ENCODE measurements at regions not wholly inside any gene's neighbourhood (a gene's known extent, or its start where the extent isn't known, plus 50 kb on each side); places are given as distances from the start of the nearest gene placed in this dataset.

- Histone ChIP-seq H3K27ac (ENCODE audit: low read depth, low read length) (no peak overlapping the region), H3K4me1 (ENCODE audit: control insufficient read depth, insufficient read depth, low read length, unreplicated experiment) (no peaks in the 10 kb centered on the region), H3K4me3 (ENCODE audit: low read depth, low read length) (no peak overlapping the region), H3K27me3 (ENCODE audit: insufficient read depth, low read length) (no peaks in the 10 kb centered on the region), H3K36me3 (ENCODE audit: insufficient read depth, low read length) (no peaks in the 10 kb centered on the region), H2AFZ (ENCODE audit: low read length, unreplicated experiment) (peak overlapping the region; percentile 31), H3K79me2 (ENCODE audit: control insufficient read depth, insufficient read depth, low read length, unreplicated experiment) (no peaks in the 10 kb centered on the region)
These were observed 132.8 kb upstream of the BTG1 start for GRCh38 chr12:92278378-92278828.

GRCh38 chr12:92277795-92278194 is 132.1 kb upstream of the BTG1 start:
- Histone ChIP-seq H3K4me1 (ENCODE audit: control insufficient read depth, insufficient read depth, low read length, unreplicated experiment) (no peaks in the 10 kb centered on the region), H3K4me3 (ENCODE audit: low read depth, low read length) (no peak overlapping the region), H3K27ac (ENCODE audit: low read depth, low read length) (no peak overlapping the region), H3K27me3 (ENCODE audit: insufficient read depth, low read length) (no peaks in the 10 kb centered on the region), H3K36me3 (ENCODE audit: insufficient read depth, low read length) (no peaks in the 10 kb centered on the region), H3K79me2 (ENCODE audit: control insufficient read depth, insufficient read depth, low read length, unreplicated experiment) (no peaks in the 10 kb centered on the region), H2AFZ (ENCODE audit: low read length, unreplicated experiment) (no peak overlapping the region)

GRCh38 chr12:92276276-92276675 is 130.6 kb upstream of the BTG1 start:
- Histone ChIP-seq H3K4me1 (ENCODE audit: control insufficient read depth, insufficient read depth, low read length, unreplicated experiment) (no peaks in the 10 kb centered on the region), H3K27me3 (ENCODE audit: insufficient read depth, low read length) (no peaks in the 10 kb centered on the region), H3K27ac (ENCODE audit: low read depth, low read length) (no peak overlapping the region), H2AFZ (ENCODE audit: low read length, unreplicated experiment) (no peak overlapping the region), H3K36me3 (ENCODE audit: insufficient read depth, low read length) (no peaks in the 10 kb centered on the region), H3K79me2 (ENCODE audit: control insufficient read depth, insufficient read depth, low read length, unreplicated experiment) (no peaks in the 10 kb centered on the region), H3K4me3 (ENCODE audit: low read depth, low read length) (no peak overlapping the region)

GRCh38 chr12:92275443-92276154 is 130.0 kb upstream of the BTG1 start:
- H3K79me2 ChIP-seq (ENCODE audit: control insufficient read depth, insufficient read depth, low read length, unreplicated experiment) = no peaks in the 10 kb centered on the region
- H3K4me3 ChIP-seq (ENCODE audit: low read depth, low read length) = no peak overlapping the region
- H3K27me3 ChIP-seq (ENCODE audit: insufficient read depth, low read length) = no peaks in the 10 kb centered on the region
- no peaks in the 10 kb centered on the region for H3K36me3 ChIP-seq (ENCODE audit: insufficient read depth, low read length)
- no peaks in the 10 kb centered on the region for H3K4me1 ChIP-seq (ENCODE audit: control insufficient read depth, insufficient read depth, low read length, unreplicated experiment)
- H2AFZ ChIP-seq (ENCODE audit: low read length, unreplicated experiment) = no peak overlapping the region
- H3K27ac ChIP-seq (ENCODE audit: low read depth, low read length) = no peak overlapping the region

GRCh38 chr12:92273076-92273475 is 127.4 kb upstream of the BTG1 start:
- Histone ChIP-seq H3K4me3 (ENCODE audit: low read depth, low read length) (no peak overlapping the region), H3K4me1 (ENCODE audit: control insufficient read depth, insufficient read depth, low read length, unreplicated experiment) (no peaks in the 10 kb centered on the region), H3K27me3 (ENCODE audit: insufficient read depth, low read length) (no peaks in the 10 kb centered on the region)

GRCh38 chr12:92272061-92272964 is 126.7 kb upstream of the BTG1 start:
- no peak overlapping the region for H3K27ac ChIP-seq (ENCODE audit: low read depth, low read length)
- no peaks in the 10 kb centered on the region for H3K4me1 ChIP-seq (ENCODE audit: control insufficient read depth, insufficient read depth, low read length, unreplicated experiment)
- H2AFZ ChIP-seq (ENCODE audit: low read length, unreplicated experiment) = no peak overlapping the region
- H3K79me2 ChIP-seq (ENCODE audit: control insufficient read depth, insufficient read depth, low read length, unreplicated experiment) = no peaks in the 10 kb centered on the region
- H3K27me3 ChIP-seq (ENCODE audit: insufficient read depth, low read length) = no peaks in the 10 kb centered on the region
- no peak overlapping the region for H3K4me3 ChIP-seq (ENCODE audit: low read depth, low read length)
- no peaks in the 10 kb centered on the region for H3K36me3 ChIP-seq (ENCODE audit: insufficient read depth, low read length)

More at GRCh38 chr12:92273076-92273475, 127.4 kb upstream of the BTG1 start:
- Histone ChIP-seq H2AFZ (ENCODE audit: low read length, unreplicated experiment) (no peak overlapping the region), H3K27ac (ENCODE audit: low read depth, low read length) (no peak overlapping the region), H3K79me2 (ENCODE audit: control insufficient read depth, insufficient read depth, low read length, unreplicated experiment) (no peaks in the 10 kb centered on the region), H3K36me3 (ENCODE audit: insufficient read depth, low read length) (no peaks in the 10 kb centered on the region)

GRCh38 chr12:92271341-92271740 is 125.7 kb upstream of the BTG1 start:
- H3K27me3 ChIP-seq (ENCODE audit: insufficient read depth, low read length) = no peaks in the 10 kb centered on the region
- no peak overlapping the region for H3K4me3 ChIP-seq (ENCODE audit: low read depth, low read length)
- H3K27ac ChIP-seq (ENCODE audit: low read depth, low read length) = no peak overlapping the region
- H3K79me2 ChIP-seq (ENCODE audit: control insufficient read depth, insufficient read depth, low read length, unreplicated experiment) = no peaks in the 10 kb centered on the region
- no peaks in the 10 kb centered on the region for H3K4me1 ChIP-seq (ENCODE audit: control insufficient read depth, insufficient read depth, low read length, unreplicated experiment)
- no peak overlapping the region for H2AFZ ChIP-seq (ENCODE audit: low read length, unreplicated experiment)
- H3K36me3 ChIP-seq (ENCODE audit: insufficient read depth, low read length) = no peaks in the 10 kb centered on the region

- H3K27ac ChIP-seq (ENCODE audit: low read depth, low read length) = no peak overlapping the region
- no peaks in the 10 kb centered on the region for H3K36me3 ChIP-seq (ENCODE audit: insufficient read depth, low read length)
- H3K79me2 ChIP-seq (ENCODE audit: control insufficient read depth, insufficient read depth, low read length, unreplicated experiment) = no peaks in the 10 kb centered on the region
- no peak overlapping the region for H2AFZ ChIP-seq (ENCODE audit: low read length, unreplicated experiment)
- no peaks in the 10 kb centered on the region for H3K27me3 ChIP-seq (ENCODE audit: insufficient read depth, low read length)
- no peak overlapping the region for H3K4me3 ChIP-seq (ENCODE audit: low read depth, low read length)
- no peaks in the 10 kb centered on the region for H3K4me1 ChIP-seq (ENCODE audit: control insufficient read depth, insufficient read depth, low read length, unreplicated experiment)
These were observed 124.9 kb upstream of the BTG1 start for GRCh38 chr12:92270521-92270920.

GRCh38 chr12:92268946-92269345 is 123.3 kb upstream of the BTG1 start:
- Histone ChIP-seq H3K27ac (ENCODE audit: low read depth, low read length) (no peak overlapping the region), H3K4me1 (ENCODE audit: control insufficient read depth, insufficient read depth, low read length, unreplicated experiment) (no peaks in the 10 kb centered on the region), H3K4me3 (ENCODE audit: low read depth, low read length) (no peak overlapping the region), H3K36me3 (ENCODE audit: insufficient read depth, low read length) (no peaks in the 10 kb centered on the region), H3K79me2 (ENCODE audit: control insufficient read depth, insufficient read depth, low read length, unreplicated experiment) (no peaks in the 10 kb centered on the region), H2AFZ (ENCODE audit: low read length, unreplicated experiment) (no peak overlapping the region), H3K27me3 (ENCODE audit: insufficient read depth, low read length) (no peaks in the 10 kb centered on the region)

- H2AFZ ChIP-seq (ENCODE audit: low read length, unreplicated experiment) = no peak overlapping the region
- H3K4me3 ChIP-seq (ENCODE audit: low read depth, low read length) = no peak overlapping the region
- H3K79me2 ChIP-seq (ENCODE audit: control insufficient read depth, insufficient read depth, low read length, unreplicated experiment) = no peaks in the 10 kb centered on the region
- no peak overlapping the region for H3K27ac ChIP-seq (ENCODE audit: low read depth, low read length)
- H3K4me1 ChIP-seq (ENCODE audit: control insufficient read depth, insufficient read depth, low read length, unreplicated experiment) = peaks cover 10% of the 10 kb centered on the region
- H3K36me3 ChIP-seq (ENCODE audit: insufficient read depth, low read length) = no peaks in the 10 kb centered on the region
- no peaks in the 10 kb centered on the region for H3K27me3 ChIP-seq (ENCODE audit: insufficient read depth, low read length)
These were observed 116.0 kb upstream of the BTG1 start for GRCh38 chr12:92261692-92262091.

GRCh38 chr12:92261071-92261470 is 115.4 kb upstream of the BTG1 start:
- H3K4me1 ChIP-seq (ENCODE audit: control insufficient read depth, insufficient read depth, low read length, unreplicated experiment) = peaks cover 10% of the 10 kb centered on the region
- H3K79me2 ChIP-seq (ENCODE audit: control insufficient read depth, insufficient read depth, low read length, unreplicated experiment) = no peaks in the 10 kb centered on the region
- H3K4me3 ChIP-seq (ENCODE audit: low read depth, low read length) = no peak overlapping the region
- no peak overlapping the region for H2AFZ ChIP-seq (ENCODE audit: low read length, unreplicated experiment)
- no peaks in the 10 kb centered on the region for H3K27me3 ChIP-seq (ENCODE audit: insufficient read depth, low read length)
- H3K36me3 ChIP-seq (ENCODE audit: insufficient read depth, low read length) = no peaks in the 10 kb centered on the region
- no peak overlapping the region for H3K27ac ChIP-seq (ENCODE audit: low read depth, low read length)
